Transverse colon (tissue), 3 donors: ENCODE measurements at regions not wholly inside any gene's neighbourhood (a gene's known extent, or its start where the extent isn't known, plus 50 kb on each side); places are given as distances from the start of the nearest gene placed in this dataset.

Source experiments
- POLR2A ChIP-seq: fragments of 450-650 bp; IDR thresholded peaks from one replicate; pipeline ENCODE4 v1.6.1; 2016; ENCODE audit warnings: antibody characterized with exemption, mild to moderate bottlenecking, moderate library complexity
- POLR2AphosphoS5 ChIP-seq, 3 donors: sonication (generic); formaldehyde crosslinking; IDR thresholded peaks; one replicate each; pipeline ENCODE4 v1.6.1; 2016; ENCODE audit warnings: antibody characterized with exemption in 3 of 3

DNA sequence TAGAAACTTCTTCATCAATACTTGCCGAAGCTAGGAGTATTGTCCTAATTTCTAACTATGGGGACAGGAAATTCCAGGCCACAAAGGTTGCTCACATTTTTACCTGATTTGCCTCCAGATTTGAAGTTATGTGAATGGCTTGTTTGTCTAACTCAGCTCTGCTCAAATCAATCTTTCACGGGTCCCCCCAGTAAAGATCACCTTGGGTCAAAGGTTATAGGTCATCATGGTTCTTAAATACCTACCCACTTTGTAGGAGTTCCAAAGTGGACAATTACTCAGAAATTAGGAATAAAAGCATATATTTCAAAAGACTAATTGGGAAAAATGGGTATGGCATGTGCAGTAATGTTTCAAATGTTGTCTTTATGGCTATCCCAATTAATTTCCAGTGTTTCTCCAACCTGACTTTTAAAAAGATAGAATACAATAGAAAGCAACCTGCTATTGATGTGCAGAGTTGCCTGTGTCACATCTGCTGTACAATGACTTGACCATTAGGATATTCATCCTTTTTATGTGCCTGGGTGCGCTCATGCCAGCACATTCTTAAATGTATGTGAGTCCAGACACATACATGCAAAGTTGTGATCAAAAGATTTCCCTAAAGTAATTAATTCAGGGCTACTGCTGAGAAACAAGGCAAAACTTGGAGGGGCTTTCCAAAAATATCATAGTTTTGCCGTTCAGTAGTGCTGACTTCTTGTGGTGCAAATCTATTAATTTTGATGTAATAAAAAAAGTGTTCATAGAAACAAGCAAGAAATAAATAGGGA lies 126.1 kb downstream of the MYCN start:
- no peak for TF ChIP-seq POLR2A
- TF ChIP-seq POLR2AphosphoS5 (IDR thresholded peaks at IDR 0.05), result no peak
